Kidney epithelial cell (primary cell): ENCODE measurements at regions not wholly inside any gene's neighbourhood (a gene's known extent, or its start where the extent isn't known, plus 50 kb on each side); places are given as distances from the start of the nearest gene placed in this dataset.

ENCODE experiments used
- DNase-seq: peaks from one replicate; pipeline ENCODE4 v3.0.0-alpha.2; 2010; ENCODE audit warnings: low read depth
- H3K27me3 ChIP-seq: 2 replicates; pipeline ENCODE4 v1.6.0; 2011; ENCODE audit warnings: low read length; ENCODE audit not compliant: control insufficient read depth, insufficient read depth
- H3K36me3 ChIP-seq: 2 replicates; pipeline ENCODE4 v1.5.1; 2011; ENCODE audit warnings: low read length; ENCODE audit not compliant: control insufficient read depth, insufficient read depth
- H3K4me3 ChIP-seq: 2 replicates; pipeline ENCODE4 v1.5.1; 2011; ENCODE audit warnings: low read depth, mild to moderate bottlenecking, control low read depth, low read length
- TF ChIP-seq, protein P1 (sequence below): IDR thresholded peaks from 2 replicates; pipeline ENCODE4 v1.5.1; 2011; ENCODE audit warnings: mild to moderate bottlenecking, moderate library complexity, low read length, control low read depth, inconsistent platforms; ENCODE audit not compliant: insufficient read depth, poor library complexity, severe bottlenecking

DNA sequence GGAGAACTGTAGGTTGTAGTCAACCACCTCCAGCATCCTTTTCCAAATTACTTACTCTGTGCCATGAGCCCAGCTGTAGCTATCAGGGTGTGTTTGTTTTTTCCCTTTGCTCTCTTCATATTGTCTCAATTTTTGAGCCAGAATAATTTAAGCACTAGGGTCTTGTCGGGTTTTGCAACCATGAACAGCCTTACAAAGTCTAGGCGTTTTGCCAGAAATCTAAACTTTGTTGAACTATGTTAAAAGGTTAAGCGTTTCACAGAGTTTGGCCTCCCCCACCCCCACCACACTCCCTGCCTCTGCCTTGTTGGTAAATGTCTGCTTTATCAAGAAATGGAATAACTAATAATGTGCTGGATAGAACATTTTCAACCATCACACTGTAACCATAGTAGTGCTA, 190.6 kb upstream of the TTC29 start:
- Histone ChIP-seq H3K27me3 (no peaks in the 10 kb centered on the region), H3K36me3 (no peaks in the 10 kb centered on the region), H3K4me3 (no peak overlapping the region)
- DNase-seq, result no peak
- TF ChIP-seq, protein P1, sequence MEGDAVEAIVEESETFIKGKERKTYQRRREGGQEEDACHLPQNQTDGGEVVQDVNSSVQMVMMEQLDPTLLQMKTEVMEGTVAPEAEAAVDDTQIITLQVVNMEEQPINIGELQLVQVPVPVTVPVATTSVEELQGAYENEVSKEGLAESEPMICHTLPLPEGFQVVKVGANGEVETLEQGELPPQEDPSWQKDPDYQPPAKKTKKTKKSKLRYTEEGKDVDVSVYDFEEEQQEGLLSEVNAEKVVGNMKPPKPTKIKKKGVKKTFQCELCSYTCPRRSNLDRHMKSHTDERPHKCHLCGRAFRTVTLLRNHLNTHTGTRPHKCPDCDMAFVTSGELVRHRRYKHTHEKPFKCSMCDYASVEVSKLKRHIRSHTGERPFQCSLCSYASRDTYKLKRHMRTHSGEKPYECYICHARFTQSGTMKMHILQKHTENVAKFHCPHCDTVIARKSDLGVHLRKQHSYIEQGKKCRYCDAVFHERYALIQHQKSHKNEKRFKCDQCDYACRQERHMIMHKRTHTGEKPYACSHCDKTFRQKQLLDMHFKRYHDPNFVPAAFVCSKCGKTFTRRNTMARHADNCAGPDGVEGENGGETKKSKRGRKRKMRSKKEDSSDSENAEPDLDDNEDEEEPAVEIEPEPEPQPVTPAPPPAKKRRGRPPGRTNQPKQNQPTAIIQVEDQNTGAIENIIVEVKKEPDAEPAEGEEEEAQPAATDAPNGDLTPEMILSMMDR, result no peak

DNA sequence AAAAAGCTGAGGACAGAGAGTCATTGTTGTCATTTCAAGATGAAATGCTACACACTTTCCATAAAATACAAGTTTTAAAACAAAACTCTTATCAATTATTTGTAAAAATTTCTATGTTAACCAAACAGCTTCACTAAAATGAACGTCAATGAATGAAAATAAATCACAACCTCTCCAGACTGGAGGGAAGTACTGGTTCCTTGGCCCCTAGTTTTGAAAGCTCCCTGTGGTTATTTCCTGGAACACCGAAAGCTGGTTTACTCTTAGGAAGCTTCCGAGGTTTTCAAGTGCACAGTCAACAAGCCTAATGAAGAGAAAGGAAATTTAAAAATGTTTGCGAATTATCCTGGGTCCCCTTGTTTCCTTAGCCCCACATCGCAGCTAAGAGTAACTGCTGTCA, 191.1 kb upstream of the TTC29 start:
- TF ChIP-seq, protein P1, result no peak
- no peaks in the 10 kb centered on the region for H3K36me3 ChIP-seq
- H3K27me3 ChIP-seq, result no peaks in the 10 kb centered on the region
- H3K4me3 ChIP-seq, result no peak overlapping the region
- DNase-seq, result no peak

DNA sequence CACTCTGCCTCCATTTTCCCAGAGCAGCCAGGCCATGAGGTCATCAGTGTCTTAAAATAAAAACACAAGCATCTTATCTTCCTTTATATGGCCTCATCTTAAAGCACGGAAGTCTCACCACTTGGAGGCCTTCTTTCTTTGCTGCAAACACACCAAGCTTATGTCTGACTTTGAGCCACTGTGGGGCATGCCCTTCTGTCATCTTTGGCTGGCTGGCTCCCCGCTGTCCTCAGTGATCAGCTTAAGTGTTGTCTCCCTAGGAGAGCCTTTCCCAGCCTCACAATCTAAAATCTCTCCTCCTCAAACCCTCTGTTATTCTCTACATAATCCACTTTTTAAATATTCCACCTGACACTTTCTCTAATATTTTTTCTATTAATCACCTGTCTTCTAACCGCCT, 191.6 kb upstream of the TTC29 start:
- no peak for DNase-seq
- TF ChIP-seq, protein P1, result no peak
- Histone ChIP-seq H3K36me3 (no peaks in the 10 kb centered on the region), H3K27me3 (no peaks in the 10 kb centered on the region), H3K4me3 (no peak overlapping the region)

DNA sequence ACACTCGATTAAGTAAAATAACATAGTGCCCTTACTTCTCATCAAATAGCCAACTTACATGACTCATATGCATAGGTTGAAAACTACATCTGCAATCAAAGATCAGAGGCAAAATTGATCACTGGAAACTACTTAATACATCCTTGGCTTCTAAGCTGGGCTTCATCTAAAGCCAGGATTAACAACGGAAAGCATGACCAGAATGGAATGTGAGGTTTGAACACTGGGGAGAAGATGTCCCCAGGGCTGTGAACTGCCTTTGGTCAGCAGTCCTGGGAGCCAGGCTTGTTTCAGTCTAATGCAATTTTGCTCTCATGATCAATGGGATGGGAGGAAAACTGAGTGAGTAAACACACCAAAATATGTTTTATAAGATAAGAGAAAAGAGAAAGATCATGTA, 192.5 kb upstream of the TTC29 start:
- no peaks in the 10 kb centered on the region for H3K27me3 ChIP-seq
- no peak for DNase-seq
- TF ChIP-seq, protein P1, result no peak
- no peak overlapping the region for H3K4me3 ChIP-seq
- H3K36me3 ChIP-seq, result no peaks in the 10 kb centered on the region

DNA sequence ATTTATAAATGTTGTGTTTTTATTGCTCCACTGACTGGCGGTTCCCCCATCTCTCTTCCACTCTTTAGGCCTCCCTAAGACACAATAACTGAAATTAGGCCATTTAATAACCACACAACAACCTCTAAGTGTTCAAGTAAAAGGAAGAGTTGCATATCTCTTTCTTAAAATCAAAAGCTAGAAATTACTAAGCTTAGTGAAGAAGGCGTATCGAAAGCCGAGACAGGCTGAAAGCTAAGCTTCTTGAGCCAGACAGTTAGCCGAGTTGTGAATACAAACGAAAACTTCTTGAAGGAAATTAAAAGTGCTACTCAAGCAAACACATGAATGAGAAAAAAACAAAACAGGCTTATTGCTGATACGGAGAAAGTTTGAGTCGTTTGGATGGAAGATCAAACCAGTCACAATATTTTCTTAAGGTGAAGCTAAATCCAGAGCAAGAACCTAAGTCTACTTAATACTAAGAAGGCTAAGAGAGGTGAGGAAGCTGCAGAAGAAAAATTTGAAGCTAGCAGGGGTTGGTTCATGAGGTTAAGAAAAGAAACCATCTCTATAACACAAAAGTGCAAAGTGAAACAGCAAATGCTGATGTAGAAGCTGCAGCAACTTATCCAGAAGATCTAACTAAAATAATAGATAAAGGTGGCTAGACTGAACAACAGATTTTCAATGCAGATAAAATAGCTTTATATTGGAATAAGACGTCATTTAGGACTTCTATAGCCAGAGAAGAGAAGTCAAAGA, 194.0 kb upstream of the TTC29 start:
- no peaks in the 10 kb centered on the region for H3K36me3 ChIP-seq
- TF ChIP-seq, protein P1, result no peak
- no peaks in the 10 kb centered on the region for H3K27me3 ChIP-seq
- H3K4me3 ChIP-seq, result no peak overlapping the region
- DNase-seq, result no peak

DNA sequence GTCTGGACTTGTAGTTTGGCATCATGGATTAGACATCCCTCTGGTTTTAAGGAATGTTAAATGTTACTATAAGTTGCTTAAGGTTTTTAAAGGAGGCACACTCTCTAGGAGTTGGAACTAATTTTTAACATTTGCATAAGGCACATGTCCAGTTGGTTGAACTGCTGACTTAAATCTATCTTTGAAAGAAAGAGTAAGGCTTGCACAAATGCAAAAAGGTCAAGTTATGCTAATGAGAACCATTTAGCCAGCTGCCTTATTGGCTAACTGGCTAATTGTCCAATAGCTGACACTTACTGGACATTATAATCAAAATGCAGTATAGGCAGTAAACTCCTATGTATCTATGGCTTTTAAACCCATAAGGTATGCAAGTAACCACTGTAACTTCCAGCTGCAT, 206.1 kb upstream of the TTC29 start:
- no peak overlapping the region for H3K4me3 ChIP-seq
- no peak for DNase-seq
- TF ChIP-seq, protein P1, result no peak
- H3K27me3 ChIP-seq, result no peaks in the 10 kb centered on the region
- H3K36me3 ChIP-seq, result no peaks in the 10 kb centered on the region
